SK-N-MC (cell line): ENCODE measurements at regions not wholly inside any gene's neighbourhood (a gene's known extent, or its start where the extent isn't known, plus 50 kb on each side); places are given as distances from the start of the nearest gene placed in this dataset.

ENCODE experiments used
- EZH2 ChIP-seq: fragments of 200-600 bp; sonication (generic); IDR thresholded peaks from one replicate; pipeline ENCODE4 v1.6.1; 2017; ENCODE audit warnings: antibody characterized with exemption
- FOXP2 ChIP-seq: optimal IDR thresholded peaks from 2 replicates; pipeline ENCODE3; 2011; ENCODE audit warnings: mild to moderate bottlenecking, moderate library complexity; ENCODE audit not compliant: insufficient read depth; ENCODE audit errors: extremely low read length, control extremely low read depth
- POLR2AphosphoS5 ChIP-seq: IDR thresholded peaks from 2 replicates; pipeline ENCODE4 v1.6.1; 2012; ENCODE audit warnings: mild to moderate bottlenecking, low read depth, low read length, borderline replicate concordance

- TF ChIP-seq POLR2AphosphoS5, result no peak
- TF ChIP-seq EZH2, result no peak
- TF ChIP-seq FOXP2, result no peak
Observed at GRCh38 chr20:39107741-39108140, 145.6 kb downstream of the DHX35 start.
